ENCODE measurements at regions not wholly inside any gene's neighbourhood (a gene's known extent, or its start where the extent isn't known, plus 50 kb on each side); places are given as distances from the start of the nearest gene placed in this dataset.

DNA sequence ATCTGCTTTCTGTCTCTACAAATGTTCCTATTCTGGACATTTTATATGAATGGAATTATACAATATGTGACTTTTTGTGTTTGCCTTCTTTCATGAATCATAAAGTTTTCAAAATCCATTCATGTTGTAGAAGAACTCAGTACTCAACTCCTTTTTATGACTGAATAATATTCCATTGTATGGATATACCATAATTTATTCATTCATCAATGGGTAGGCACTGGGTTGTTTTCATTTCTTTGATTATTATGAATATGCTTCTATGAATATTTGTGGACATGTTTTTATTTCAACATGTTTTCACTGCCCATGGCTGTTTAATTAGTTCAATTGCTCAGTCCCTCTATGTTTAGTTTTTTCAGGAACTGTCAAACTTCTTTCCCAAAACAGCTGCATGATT is 76.5 kb upstream of the GTSF1L start:
- no peak for DNase-seq (ENCODE audit: low read depth in 2 of 2)

DNA sequence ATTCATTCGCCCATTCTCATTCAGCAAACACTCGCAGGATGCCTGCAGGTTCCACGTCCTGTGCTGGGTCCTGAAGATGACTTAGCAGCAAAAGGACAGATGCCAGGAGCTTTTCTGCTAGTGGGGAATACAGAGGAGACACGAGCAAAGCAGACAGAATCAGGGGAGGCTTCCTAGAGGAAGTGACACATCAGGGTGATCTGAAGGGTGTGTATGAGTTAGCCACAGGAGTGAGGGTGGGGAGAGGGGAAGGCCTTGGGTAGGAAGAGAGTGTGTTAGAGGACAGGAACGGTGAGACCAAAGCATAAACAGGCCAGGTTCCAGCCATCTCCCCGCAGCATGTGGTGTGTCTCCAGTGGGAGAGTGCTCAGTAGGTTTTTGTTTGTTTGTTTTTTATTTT is 73.4 kb upstream of the GTSF1L start:
- no peak for DNase-seq (ENCODE audit: low read depth in 2 of 2)

DNA sequence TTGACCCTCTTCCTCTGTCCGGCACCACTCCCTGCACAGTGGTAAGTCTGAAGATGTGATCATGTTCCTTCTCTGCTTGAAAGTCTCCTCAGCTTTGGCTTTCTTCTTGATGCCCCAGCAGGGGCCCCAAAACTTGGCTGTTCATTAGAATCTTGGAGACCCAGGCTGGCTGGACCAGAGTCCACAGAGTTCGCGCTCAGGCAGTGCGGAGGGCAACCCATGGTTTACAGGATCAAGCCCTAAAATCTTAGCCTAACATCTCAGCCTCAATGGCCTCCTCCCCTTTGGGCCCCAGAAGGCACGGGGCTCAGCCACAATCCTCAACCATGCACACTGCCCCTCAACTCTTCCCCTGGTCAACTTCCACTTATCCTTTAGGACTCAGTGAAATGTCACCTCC is 72.9 kb upstream of the GTSF1L start:
- no peak for DNase-seq (ENCODE audit: low read depth in 2 of 2)

GRCh38 chr20:43799150-43799711 is 72.4 kb upstream of the GTSF1L start:
- no peak for DNase-seq (ENCODE audit: low read depth in 2 of 2)

DNA sequence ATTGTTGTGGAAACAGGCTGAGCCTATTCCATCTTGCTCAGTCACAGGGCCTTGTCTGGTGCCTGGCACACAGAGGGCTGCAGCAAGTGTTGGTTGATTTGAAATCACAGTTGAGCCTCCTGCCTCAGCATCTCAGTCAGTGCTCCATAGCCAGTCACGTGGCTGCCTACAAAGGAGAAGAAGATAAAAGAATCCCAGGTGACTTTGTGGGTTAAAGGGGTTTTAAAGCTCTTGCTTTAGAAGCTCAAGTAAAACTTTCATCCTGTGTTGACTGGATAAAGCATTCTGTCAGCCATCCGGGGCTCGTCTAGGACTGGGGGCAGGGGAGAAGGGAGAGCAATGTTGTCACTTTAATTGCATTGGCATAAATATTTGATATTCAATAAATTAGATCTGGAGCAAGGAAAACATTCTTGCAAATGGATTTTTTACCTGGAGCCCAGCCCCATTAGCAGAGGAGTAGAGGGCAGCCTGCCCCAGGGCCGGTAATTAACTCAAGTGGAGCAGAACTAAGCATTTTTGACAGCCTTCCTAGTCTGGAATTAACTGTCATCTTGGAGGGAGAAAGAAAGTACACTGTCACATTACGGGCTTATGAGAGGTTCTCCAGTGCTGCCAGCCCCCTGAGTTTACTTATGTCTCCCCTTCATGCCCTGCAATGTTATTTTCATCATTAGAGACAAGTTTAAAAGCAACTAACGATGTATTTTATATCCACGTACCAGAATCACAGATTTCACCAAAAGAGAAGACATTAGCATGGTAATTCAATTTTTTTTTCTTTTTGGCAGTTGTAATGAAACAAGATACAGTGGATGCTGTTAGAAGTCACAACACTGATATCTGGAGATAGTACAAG is 71.7 kb upstream of the GTSF1L start:
- no peak for DNase-seq (ENCODE audit: low read depth in 2 of 2)

DNA sequence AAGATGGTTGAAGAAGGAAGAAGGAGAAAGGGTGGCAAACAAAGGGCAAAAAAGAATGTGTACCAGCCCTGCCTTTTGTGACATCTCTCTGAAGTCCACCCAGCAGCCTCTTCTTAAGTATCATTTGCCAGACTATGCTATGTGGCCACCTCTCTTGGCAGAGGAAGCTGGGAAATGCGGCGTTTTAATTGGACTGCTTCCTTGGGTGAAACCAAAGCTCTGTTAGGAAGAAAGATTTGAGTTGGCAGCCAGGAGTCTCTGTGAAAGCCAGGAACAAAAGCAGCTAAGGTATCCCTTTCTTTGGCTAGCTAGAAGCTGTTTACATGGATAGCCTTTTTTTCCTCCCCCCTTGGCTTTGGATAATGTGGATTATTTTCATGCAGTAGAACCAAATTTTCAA is 67.5 kb upstream of the GTSF1L start:
- DNase-seq (ENCODE audit: low read depth in 2 of 2): no peak

DNA sequence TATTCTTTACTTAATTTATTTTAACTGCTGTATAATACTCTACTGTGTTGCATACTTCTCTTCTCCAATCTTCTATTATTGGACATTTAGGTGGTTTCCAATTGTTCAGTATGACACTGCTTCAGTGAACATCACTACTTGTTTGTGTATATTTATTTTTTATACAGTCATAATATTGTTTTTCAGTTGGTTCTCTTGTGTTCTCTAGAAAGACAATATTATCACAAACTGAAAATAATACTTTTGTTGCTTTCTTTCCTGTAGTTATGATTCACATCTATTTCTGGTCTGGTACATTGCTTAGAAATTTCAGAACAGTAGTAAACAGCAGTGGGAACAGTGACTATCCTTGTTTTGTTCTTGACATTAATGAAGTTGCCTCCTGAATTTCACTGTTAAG is 62.8 kb upstream of the GTSF1L start:
- no peak for DNase-seq (ENCODE audit: low read depth in 2 of 2)

DNA sequence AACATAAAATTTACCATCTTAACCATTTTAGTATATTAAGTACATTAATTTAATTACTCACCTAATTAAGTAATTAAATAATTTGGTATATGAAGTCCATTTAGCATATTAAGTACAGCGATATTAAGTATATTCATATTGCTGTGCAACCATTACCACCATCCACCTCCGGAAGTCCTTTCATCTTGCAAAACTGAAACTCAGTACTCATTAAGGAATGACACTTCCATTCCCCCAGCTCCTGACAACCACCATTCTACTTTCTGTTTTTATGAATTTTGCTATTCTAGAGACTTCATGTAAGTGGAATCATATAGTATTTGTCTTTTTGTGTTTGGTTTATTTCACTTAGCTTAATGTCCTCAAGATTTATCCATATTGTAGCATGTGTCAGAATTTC is 61.1 kb upstream of the GTSF1L start:
- no peak for DNase-seq (ENCODE audit: low read depth in 2 of 2)

- DNase-seq (ENCODE audit: low read depth in 2 of 2): no peak
Measured at GRCh38 chr20:43786885-43787284, 60.1 kb upstream of the GTSF1L start.

DNA sequence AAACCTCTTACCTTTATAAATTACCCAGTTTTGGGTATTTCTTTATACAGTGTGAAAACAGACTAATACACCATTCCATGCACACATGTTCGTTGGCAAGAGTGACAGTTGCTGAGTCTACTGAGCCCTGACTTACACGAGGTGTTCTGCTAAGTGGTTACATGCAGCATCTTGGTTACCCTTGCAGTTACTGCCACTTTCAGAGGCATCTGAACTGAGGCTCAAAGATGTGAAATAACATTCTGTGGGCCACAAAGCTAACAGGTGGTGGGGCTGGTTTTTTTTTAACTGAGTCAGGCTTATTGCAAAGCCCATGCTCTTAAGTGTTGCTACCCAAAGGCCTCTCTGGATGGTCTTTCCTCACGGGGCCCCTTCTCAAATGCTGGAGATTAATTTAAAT is 54.4 kb upstream of the GTSF1L start:
- no peak for DNase-seq (ENCODE audit: low read depth in 2 of 2)

GRCh38 chr20:43778375-43778774 is 51.6 kb upstream of the GTSF1L start:
- no peak for DNase-seq (ENCODE audit: low read depth in 2 of 2)

DNA sequence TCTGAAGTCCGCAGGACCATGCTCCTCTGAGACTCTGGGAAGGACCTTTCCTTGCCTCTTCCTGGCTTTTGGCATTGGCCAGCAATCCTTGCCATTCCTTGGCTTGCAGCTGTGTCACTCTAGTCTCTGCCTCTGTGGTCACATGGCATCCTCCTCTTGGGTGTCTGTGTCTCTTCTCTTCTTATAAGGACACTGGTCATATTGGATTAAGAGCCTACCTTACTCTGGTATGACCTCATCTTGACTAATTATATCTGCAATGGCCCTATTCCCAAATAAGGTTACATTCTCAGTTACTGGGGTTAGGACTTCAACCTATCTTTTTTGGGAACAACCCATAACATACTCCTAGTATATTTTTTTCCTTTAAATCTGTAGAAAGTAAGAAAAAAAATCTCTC is 49.9 kb upstream of the GTSF1L start:
- DNase-seq (ENCODE audit: low read depth in 2 of 2): no peak

Measured in fibroblast of skin of left quadriceps (primary cell).